ENCODE measurements at regions not wholly inside any gene's neighbourhood (a gene's known extent, or its start where the extent isn't known, plus 50 kb on each side); places are given as distances from the start of the nearest gene placed in this dataset.

GRCh38 chr2:19068206-19068605, 290.2 kb downstream of the OSR1 start:
- H3K9me3 ChIP-seq: no peaks in the 10 kb centered on the region
- FAIRE-seq: no peak
- no peak for DNase-seq
- H3K27me3 ChIP-seq: no peaks in the 10 kb centered on the region
- H3K4me1 ChIP-seq: no peaks in the 10 kb centered on the region
- no peak overlapping the region for H3K27ac ChIP-seq
- no peaks in the 10 kb centered on the region for H3K36me3 ChIP-seq
- TF ChIP-seq CTCF (IDR thresholded peaks at IDR 0.05): no peak
- WGBS, 2 donors: 92 to 95% methylated on average over 2 of the region's 2 CpGs
- ATAC-seq: no peak
- no peak overlapping the region for H3K4me3 ChIP-seq
- intact Hi-C loops (cut with DNase I): no loop called here

GRCh38 chr2:19062370-19062769, 296.1 kb downstream of the OSR1 start:
- WGBS, 2 donors: 40 to 46% methylated on average over 1 of the region's 1 CpG
- H3K4me3 ChIP-seq: no peak overlapping the region
- intact Hi-C loops (cut with DNase I): no loop called here
- H3K36me3 ChIP-seq: no peaks in the 10 kb centered on the region
- no peak for TF ChIP-seq CTCF (IDR thresholded peaks at IDR 0.05)
- FAIRE-seq: no peak
- no peak for ATAC-seq
- no peak for DNase-seq
- no peaks in the 10 kb centered on the region for H3K9me3 ChIP-seq
- H3K4me1 ChIP-seq: no peaks in the 10 kb centered on the region
- H3K27ac ChIP-seq: no peak overlapping the region
- no peaks in the 10 kb centered on the region for H3K27me3 ChIP-seq

- H3K27me3 ChIP-seq: no peaks in the 10 kb centered on the region
- H3K36me3 ChIP-seq: no peaks in the 10 kb centered on the region
- no peak overlapping the region for H3K4me3 ChIP-seq
- ATAC-seq (peak in 3 of 4 donors; percentile 44 to 90 (median 56)), FAIRE-seq (no peak), DNase-seq (peak in 1 of 6 donors; percentile 26)
- no peaks in the 10 kb centered on the region for H3K9me3 ChIP-seq
- intact Hi-C loops (cut with DNase I): no loop called here
- no peak for TF ChIP-seq CTCF (IDR thresholded peaks at IDR 0.05)
- no peaks in the 10 kb centered on the region for H3K4me1 ChIP-seq
- 57 to 61% methylated on average over 1 of the region's 1 CpG for WGBS, 2 donors
- H3K27ac ChIP-seq: no peak overlapping the region
These were observed 299.3 kb downstream of the OSR1 start for GRCh38 chr2:19059076-19059475.

- Histone ChIP-seq H3K27me3 (no peaks in the 10 kb centered on the region), H3K9me3 (no peaks in the 10 kb centered on the region), H3K4me1 (peaks cover 10 to 18% (median 11%) of the 10 kb centered on the region in 3 donors), H3K4me3 (no peak overlapping the region), H3K36me3 (no peaks in the 10 kb centered on the region), H3K27ac (no peak overlapping the region)
- ATAC-seq: no peak
- 85 to 93% methylated on average over 5 of the region's 5 CpGs for WGBS, 2 donors
- no peak for DNase-seq
- FAIRE-seq: no peak
- TF ChIP-seq CTCF (IDR thresholded peaks at IDR 0.05): no peak
- intact Hi-C loops (cut with DNase I): no loop called here
These were observed 307.1 kb downstream of the OSR1 start for GRCh38 chr2:19051203-19051831.

GRCh38 chr2:19050354-19050753, 308.1 kb downstream of the OSR1 start:
- ATAC-seq (peak in 3 of 4 donors; percentile 51 to 60 (median 55)), FAIRE-seq (no peak), DNase-seq (no peak)
- no peak overlapping the region for H3K27ac ChIP-seq
- no peaks in the 10 kb centered on the region for H3K36me3 ChIP-seq
- H3K4me1 ChIP-seq: peaks cover 10 to 19% (median 13%) of the 10 kb centered on the region in 3 donors
- no peak overlapping the region for H3K4me3 ChIP-seq
- no peaks in the 10 kb centered on the region for H3K9me3 ChIP-seq
- intact Hi-C loops (cut with DNase I): no loop called here
- no peaks in the 10 kb centered on the region for H3K27me3 ChIP-seq
- TF ChIP-seq CTCF (IDR thresholded peaks at IDR 0.05): no peak

Data from pancreas (tissue), 10 donors.